LNCAP (cell line): ENCODE measurements at regions not wholly inside any gene's neighbourhood (a gene's known extent, or its start where the extent isn't known, plus 50 kb on each side); places are given as distances from the start of the nearest gene placed in this dataset.

ENCODE experiments used
- CTCF ChIP-seq: fragments of 450-650 bp; IDR thresholded peaks from 2 replicates; pipeline ENCODE4 v1.5.1; 2017; ENCODE audit warnings: mild to moderate bottlenecking

- TF ChIP-seq CTCF, result no peak
Measured at GRCh38 chr10:78542141-78542489, 508.5 kb downstream of the RPS24 start.

- no peak for TF ChIP-seq CTCF
Measured at GRCh38 chr10:78542521-78542920, 508.9 kb downstream of the RPS24 start.

DNA sequence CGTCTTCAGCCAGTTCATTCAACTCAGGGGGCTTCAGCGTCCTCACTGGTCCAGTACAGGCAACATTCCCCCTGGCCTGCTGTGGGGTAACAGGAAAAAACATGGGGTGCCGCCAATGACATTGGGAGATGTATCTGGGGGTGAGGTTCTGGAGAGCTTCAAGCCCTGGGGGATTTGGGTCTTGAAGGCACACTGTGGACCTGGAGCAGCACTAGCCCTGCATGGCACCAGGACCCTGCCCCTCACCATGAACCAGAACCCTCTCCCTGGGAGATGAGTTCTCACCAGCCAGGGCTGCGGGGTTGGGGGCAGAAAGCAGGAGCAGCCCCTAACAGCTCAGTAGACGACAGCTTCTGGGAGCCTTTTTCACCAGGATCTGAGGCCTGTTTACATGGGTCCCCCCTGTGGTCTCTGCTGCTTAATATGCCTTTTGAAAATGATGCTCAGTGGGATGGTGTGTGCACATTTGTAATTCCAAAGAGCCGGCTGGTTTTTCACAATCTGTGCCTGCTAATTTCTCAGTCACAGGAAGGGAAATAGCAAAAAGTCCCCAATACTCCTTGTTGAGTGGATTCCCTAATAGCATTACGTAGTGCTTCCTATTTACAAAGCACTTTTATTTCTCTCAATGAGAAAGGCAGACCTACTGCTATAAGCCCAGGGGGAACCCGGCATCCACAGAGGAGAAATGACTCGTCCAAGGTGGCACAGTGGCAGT, 509.5 kb downstream of the RPS24 start:
- TF ChIP-seq CTCF, result no peak

DNA sequence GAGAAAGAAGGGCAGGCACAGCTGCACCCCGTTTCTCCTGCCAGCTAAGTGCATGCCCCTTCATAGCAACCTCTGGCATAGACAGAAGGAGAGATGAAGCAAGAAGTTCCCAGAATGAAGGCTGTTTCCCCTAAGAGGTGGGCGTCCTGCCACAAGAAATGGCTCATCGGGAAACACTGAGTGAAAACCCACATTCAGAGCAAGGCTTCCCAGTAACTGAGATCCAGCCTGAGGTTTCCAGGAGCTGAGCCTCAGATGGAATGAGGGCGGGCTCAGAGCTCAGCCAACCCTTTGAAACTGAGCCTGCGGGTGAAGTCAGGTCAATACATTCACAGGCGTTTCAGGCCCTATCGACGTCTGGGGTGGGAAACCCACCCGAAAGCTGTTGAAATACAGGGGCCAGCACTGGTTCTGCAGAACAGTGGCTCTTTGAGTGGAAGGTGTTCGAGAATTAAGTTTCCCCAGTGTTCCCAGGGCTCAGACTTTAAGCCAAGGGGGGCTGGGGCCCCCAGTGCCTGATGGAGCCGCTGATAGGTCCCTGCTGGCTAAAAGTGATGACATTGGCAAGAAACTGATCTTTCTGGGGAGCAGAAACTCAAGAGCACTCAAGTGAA, 510.2 kb downstream of the RPS24 start:
- no peak for TF ChIP-seq CTCF

DNA sequence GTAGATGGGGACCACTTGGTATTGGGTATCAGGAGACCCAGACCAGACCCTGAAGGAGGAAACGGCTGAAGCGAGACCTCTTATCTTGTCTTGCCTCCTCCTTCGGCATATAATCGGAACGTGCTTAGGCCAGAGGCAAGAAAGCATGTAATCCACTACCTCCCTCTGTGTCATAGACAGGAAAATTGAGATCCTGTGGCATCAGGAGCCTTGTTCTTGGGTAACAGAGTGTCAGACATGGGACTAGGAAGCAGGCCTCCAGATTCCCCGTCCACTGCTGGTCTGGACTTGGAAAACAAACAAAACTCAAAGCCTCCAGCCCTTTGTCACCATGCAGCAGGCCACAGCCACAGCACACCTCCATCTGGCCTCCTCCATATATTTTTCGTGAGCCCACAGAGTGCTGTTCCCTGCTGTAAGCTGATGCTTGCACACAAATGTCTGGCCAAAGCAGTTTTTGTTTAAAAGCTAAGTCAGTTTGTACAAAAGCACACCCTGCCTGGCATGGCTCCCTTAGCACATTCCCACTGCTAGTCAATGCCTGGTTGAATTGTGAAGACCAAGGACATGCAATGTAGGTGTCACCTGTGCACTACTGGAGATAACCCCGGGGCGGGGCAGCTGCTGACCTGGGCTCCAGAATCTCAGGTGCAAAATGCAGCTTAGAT, 510.9 kb downstream of the RPS24 start:
- TF ChIP-seq CTCF, result no peak

- no peak for TF ChIP-seq CTCF
Measured at GRCh38 chr10:78545756-78546155, 512.1 kb downstream of the RPS24 start.

DNA sequence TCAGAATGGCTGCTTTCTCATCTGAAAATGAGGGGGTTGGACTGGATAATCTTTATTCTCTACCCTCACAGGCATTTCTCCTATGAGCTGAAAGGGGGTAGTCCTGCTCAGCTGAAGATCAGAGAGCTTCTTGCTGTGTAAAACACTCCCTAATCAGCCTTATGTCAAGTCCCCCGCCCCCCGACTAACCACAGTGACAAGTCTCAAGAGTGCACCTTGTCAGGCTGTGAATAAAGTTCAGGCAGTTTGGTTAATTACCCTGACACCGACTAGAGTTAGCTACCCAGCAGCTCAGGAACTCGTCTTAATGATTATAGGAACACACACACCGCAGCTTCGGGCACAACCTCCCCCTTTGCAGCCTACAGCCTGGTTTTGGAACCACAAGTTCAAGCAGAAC, 513.7 kb downstream of the RPS24 start:
- TF ChIP-seq CTCF, result no peak
